KG1 (cell line): ENCODE measurements at regions not wholly inside any gene's neighbourhood (a gene's known extent, or its start where the extent isn't known, plus 50 kb on each side); places are given as distances from the start of the nearest gene placed in this dataset.

Experiments
- DNase-seq: peaks from one replicate; lab custom pipeline; 2025; lab: John Stamatoyannopoulos, UW

DNA sequence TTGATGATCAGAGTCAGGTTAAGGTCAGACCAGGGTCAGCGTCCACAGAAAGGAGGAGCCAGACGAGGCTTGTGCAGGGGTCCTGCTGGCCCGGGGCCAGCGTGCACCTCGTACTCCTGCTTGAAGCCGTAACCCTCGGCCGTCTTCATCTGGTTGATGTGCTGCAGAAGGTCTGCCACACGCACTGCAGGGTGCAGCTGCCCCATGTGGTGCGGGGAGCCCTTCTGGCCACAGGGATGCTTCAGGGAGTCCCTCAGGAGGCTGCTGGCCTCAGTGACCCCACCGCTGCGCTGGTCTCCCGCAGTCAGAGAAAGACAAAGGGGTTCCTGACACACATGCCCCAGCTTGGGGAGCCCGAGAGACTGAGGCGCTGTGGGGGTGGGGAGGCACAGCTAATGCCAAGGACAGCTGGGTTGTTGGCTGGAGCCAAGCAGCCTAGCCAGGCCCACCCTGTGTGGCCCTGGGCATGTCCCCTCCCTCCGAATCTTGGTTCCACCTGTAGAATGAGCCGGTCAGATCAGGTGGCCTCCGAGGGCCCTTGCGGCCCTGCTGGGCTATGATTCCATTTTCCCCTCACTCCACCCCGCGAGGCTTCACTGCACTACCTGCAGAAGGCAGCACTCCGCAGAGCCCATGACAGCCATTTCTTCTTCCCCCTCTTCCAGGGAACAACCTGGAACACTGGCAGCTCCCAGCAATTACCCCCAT, 251.9 kb downstream of the PTPRU start:
- DNase-seq, result no peak

GRCh38 chr1:29487291-29487690, 251.0 kb downstream of the PTPRU start:
- no peak for DNase-seq

DNA sequence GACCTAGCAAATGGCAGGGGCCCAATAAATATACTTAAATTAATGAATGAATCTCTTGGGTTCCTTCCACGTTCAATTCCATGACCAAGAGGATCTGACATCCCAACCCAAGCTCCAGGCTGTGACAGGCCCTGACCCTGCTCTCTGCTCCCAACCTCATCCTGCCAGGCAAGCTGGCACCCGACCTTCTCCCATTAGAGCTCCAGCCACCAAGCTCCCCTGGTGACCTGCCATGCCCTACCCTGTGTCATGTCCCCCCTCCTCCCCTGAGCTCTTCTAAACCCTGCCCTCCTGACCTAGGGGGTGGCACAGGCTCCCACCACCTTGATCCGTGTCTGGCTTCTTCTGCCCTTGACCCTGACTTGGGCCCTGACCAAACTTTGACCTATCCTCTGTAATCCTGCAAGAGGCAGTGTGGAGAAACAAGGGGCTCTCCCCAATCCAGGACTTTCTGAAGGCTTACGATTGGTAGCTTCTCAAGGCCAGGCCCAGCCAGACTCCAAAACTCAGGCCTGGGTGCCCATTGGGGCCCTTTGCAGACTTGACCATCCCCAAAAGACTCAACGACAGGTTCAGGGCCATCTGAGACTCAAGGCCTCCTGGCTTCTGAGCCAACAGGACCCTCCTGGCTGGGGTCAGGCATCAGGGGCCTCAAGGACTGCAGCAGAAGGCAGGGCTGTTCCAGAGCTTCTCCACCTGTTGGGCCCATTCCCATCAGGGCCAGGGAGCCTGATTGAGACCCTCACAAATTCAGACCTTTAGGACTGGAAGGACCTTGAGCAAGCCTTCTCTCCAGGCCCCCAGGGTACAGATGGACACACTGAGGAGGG, 249.0 kb downstream of the PTPRU start:
- DNase-seq, result no peak

- no peak for DNase-seq
These were observed 246.7 kb downstream of the PTPRU start for GRCh38 chr1:29482991-29483390.

DNA sequence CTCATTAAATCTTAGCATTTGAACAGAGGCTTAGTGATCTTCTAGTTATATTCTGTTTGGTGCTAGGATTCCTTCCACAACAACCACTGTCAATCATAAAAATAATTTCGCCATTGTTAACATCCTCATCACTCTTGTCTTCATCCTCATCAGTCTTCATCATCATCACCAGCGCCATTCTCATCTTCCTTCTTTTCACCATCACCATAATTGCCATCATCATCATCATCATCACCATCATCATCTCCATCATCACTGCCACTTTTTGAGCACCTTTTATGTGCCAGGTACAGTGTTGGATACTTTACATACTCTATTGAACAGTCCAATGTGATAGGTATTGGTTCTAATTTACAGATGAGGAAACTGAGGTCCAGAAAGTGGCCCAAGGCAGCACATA, 245.7 kb downstream of the PTPRU start:
- DNase-seq, result no peak

DNA sequence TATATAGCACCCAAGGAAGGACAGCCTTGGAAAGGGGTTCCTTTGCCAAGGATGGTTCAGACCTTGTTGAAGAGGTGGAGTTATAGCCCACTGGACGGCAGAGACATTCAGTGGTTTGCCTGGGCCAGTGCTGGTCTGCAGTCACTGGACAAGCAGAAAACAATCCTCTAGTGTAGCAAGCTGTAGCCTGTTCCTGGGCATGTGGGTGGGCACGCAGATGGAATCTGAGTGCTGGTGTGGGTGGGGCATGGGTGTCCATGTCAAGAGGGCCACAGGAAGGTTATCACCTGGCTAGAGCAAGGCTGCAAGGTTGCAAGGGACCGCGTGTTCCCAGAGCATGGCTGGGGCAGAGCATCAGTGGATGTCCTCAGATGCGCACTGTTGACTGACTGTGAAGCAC, 244.7 kb downstream of the PTPRU start:
- DNase-seq, result no peak

- DNase-seq, result no peak
These were observed 242.6 kb downstream of the PTPRU start for GRCh38 chr1:29478879-29479278.

DNA sequence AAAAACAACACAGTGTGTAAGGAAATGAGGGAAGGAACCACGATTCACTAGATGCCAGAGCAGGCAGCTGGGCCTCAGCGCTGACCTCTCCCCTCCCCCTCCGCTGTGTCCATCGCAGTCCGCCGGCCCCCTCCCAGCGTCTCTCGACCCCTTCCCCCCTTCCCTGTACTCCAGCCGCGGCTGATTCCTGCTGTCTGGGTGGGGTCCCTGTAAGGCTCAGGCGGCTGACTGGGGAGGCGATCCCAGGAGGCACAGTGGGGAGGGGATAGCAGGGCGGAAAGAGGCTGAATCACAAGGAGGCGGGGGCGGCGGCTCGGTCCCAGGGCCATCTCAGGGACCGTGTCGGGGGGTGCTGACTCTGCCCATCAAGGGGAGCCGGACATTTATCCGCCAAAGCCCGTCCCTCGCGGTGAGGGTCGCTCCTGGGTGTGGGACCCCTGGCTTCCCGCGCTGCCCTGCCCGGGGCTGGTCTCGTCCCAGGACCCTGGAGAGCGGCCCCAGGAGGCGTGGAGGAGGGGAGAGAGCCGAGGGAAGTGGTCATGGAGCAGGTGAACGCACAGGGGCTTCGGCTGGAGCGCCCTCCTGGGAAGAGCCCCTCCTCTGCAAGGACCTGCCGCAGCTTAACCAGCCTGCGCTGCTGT, 241.9 kb downstream of the PTPRU start:
- no peak for DNase-seq

DNA sequence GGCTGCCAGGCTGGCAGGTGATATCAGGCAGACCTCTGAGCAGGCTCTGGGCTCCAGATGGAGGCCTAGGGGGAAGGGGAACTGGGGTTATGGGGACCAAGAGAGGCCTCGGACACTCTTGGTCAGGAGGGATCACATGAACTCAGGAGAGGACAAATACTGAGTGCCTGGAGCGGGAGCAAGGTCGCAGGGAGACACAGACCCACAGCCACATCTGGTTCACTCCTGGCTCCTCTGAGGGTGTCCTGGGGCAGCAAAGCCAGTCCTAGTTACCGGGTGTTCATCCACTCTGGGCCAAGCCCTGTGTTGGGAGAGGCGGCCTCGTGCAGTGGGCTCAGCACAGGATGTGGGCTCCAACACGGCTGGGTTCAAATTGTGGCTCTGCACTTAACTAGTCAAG, 239.0 kb downstream of the PTPRU start:
- DNase-seq, result no peak

- DNase-seq, result no peak
These were observed 238.2 kb downstream of the PTPRU start for GRCh38 chr1:29474274-29475244.

GRCh38 chr1:29473161-29473855, 237.0 kb downstream of the PTPRU start:
- DNase-seq, result no peak

GRCh38 chr1:29471487-29472313, 235.4 kb downstream of the PTPRU start:
- DNase-seq, result no peak

GRCh38 chr1:29470788-29471119, 234.4 kb downstream of the PTPRU start:
- no peak for DNase-seq

DNA sequence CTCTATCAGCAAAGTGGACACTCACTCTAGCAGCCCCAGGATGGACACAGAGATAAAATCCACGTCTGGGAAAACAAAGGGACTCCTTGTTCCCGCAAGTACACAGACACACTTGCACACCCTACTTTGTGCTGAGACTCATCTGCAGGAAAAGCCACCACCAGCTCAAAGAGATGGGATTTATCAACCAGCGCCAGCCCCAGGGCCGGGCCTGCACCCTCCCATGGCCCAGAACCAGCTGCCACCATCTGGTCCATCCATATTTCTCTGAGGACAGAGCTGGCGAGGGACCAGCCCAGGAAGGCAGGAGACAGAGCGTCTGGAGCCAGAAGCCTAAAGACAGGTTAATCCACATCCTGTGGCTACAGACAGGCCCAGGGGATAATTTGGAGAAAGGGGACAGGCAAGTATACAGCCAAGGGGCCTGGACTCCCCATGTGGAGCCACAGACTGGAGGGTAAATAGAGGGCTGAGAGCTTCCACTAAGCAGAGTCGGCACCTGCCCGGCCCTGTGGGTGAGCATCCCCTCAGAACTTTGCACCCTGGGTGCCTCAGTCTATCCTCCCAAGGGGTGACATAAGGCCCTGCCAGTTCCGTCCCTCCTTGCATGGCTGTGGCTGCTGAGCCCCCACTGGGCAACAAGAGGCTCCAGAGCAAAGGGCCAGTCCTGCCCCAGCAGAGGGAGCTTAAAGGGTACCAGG, 233.9 kb downstream of the PTPRU start:
- no peak for DNase-seq

- no peak for DNase-seq
These were observed 233.1 kb downstream of the PTPRU start for GRCh38 chr1:29469457-29469856.

DNA sequence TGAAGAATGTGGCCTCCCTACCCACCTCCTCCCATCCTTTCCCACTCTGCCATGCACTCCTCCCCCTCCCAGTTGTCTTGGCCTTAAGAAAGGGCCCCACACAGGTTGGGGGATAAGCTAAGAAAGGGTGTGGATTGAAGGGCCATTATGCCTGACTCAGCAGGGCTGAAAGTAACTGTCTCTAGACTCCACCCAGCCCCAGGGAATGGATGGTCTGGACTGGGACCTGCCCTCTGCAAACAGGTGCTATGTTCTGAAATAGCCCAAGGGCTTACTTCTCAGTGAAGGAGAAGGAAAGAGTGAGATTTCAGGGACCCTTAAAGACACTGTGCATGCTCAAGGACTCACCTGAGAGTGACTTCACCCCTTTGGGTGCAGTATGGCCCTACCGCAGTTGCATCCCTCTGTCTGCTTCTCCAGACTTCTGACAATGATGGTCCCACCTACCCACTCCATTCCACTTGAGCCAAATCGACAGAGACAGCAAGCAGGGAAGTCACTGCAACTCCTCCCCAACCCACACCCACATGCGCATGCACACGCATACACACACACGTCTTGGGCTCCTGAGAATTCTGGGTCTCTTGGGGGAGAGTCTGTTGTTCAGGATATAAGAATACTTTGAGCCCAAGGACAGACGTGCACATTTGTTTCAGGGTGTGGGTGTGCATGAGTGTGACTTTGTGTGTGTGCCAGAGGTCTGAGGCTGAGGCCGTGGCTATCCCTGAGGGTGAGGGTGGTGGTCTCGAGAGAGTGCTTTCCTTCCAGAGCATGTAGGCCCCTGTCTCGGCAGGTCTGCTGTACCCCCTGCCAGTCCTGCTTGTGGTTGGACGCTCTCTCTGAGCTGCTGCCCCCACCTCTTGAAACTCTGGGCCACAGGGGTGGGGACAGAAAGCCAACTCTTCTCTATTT, 231.9 kb downstream of the PTPRU start:
- DNase-seq, result no peak

DNA sequence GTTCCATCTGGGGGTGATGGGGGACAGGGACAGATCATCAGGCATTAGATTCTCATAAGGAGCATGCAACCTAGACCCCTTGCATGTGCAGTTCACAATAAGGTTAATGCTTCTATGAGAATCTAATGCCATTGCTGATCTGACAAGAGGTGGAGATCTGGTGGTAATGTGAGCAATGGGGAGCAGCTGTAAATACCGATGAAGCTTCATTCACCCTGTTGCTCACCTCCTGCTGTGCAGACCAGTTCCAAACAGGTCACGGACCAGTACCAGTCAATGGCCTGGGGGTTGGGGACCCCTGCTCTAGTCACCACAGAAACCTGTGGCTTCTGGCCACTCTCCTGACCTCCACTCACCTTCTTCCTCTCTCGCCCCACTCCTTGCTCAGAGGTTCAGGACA, 229.9 kb downstream of the PTPRU start:
- no peak for DNase-seq

DNA sequence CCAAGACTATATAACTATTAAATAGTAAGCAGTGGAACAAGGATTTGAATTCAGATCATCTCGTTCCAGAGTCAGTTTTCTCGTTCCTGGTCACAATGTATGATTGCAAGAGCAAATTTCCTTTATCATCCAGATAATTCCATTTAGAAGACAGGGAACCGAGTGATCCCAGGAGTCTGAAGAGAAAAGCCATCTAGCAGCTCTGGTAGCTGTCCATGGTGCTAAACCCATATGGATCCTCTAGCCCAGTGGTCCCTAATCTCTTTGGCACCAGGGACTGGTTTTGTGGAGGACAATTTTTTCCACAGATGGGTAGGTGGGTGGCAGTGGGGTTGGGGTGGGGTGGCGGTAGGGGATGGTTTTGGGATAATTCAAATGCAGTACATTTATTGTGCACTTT, 229.4 kb downstream of the PTPRU start:
- DNase-seq, result no peak

GRCh38 chr1:29462096-29462495, 225.8 kb downstream of the PTPRU start:
- no peak for DNase-seq
